PC-3 (cell line): ENCODE measurements at regions not wholly inside any gene's neighbourhood (a gene's known extent, or its start where the extent isn't known, plus 50 kb on each side); places are given as distances from the start of the nearest gene placed in this dataset.

Source experiments
- EZH2 ChIP-seq: fragments of 300-600 bp; sonication (generic); IDR thresholded peaks from one replicate; pipeline ENCODE4 v1.6.1; 2017; ENCODE audit warnings: antibody characterized with exemption, mild to moderate bottlenecking, low read length; ENCODE audit not compliant: unreplicated experiment
- EZH2phosphoT487 ChIP-seq: fragments of 300-600 bp; sonication (generic); IDR thresholded peaks from 2 replicates; pipeline ENCODE4 v1.6.1; 2018; ENCODE audit warnings: mild to moderate bottlenecking, antibody characterized with exemption, low read length, borderline replicate concordance
- TF ChIP-seq, protein P1 (sequence below): fragments of 300-600 bp; sonication (generic); conservative IDR thresholded peaks from 2 replicates; pipeline ENCODE4 v1.5.1; 2017; ENCODE audit warnings: antibody characterized with exemption, low read depth, mild to moderate bottlenecking, low read length

DNA sequence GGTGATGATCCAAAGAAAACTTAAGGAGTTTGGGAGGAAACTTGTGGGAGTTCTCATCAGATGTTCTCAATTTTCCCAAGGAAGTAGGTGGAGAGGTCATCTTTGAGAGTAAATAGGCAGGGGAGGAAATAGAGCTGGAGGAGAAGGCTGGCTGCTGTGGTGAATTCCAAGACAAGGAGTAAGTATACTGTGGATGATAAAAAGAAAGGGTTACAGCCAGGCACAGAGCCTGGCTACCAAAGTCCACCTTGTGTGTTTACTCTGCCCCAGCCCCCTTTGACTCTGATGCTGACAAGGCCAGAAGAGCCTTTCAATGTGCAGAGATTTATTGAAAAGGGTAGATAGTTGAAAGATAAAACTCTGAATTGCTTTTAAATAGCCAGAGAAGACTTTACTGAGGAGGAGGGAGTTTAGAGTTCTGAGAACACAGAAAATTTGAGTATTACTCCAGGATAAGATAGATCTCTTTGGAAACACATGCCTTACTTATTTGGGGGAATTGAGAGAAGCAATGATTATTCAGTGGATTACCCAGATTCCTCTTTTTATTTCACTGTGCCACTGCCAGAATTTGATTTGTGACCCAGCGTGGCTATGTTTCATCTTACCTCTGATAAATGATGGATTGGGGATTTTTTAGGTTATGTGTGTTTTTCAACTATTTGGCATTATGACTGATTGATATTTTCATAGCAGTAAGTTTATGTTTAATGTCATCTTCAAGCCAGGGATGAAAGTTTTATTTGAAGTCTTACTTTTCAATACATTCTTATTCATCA is 182.6 kb upstream of the JAG1 start:
- TF ChIP-seq EZH2, result no peak
- TF ChIP-seq, protein P1, sequence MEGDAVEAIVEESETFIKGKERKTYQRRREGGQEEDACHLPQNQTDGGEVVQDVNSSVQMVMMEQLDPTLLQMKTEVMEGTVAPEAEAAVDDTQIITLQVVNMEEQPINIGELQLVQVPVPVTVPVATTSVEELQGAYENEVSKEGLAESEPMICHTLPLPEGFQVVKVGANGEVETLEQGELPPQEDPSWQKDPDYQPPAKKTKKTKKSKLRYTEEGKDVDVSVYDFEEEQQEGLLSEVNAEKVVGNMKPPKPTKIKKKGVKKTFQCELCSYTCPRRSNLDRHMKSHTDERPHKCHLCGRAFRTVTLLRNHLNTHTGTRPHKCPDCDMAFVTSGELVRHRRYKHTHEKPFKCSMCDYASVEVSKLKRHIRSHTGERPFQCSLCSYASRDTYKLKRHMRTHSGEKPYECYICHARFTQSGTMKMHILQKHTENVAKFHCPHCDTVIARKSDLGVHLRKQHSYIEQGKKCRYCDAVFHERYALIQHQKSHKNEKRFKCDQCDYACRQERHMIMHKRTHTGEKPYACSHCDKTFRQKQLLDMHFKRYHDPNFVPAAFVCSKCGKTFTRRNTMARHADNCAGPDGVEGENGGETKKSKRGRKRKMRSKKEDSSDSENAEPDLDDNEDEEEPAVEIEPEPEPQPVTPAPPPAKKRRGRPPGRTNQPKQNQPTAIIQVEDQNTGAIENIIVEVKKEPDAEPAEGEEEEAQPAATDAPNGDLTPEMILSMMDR, result no peak
- no peak for TF ChIP-seq EZH2phosphoT487
